PC-9 (cell line): ENCODE measurements at regions not wholly inside any gene's neighbourhood (a gene's known extent, or its start where the extent isn't known, plus 50 kb on each side); places are given as distances from the start of the nearest gene placed in this dataset.

Experiments used
- BruUV-seq: library from RNA; stranded (reverse); fragments of 400-500 nt; replicated peaks from 2 replicates; lab custom pipeline; 2021; lab: Mats Ljungman, UMichigan
- CTCF ChIA-PET: fragments of 300-600 bp; sonication (Branson Sonifier 250); formaldehyde crosslinking; loops from one replicate; lab custom pipeline; 2022; ENCODE audit warnings: antibody characterized with exemption; lab: Charles Lee
- POLR2A ChIA-PET: fragments of 300-600 bp; sonication (Branson Sonifier 250); formaldehyde crosslinking; loops from one replicate; lab custom pipeline; 2022; ENCODE audit warnings: antibody characterized with exemption; ENCODE audit not compliant: unreplicated experiment; lab: Charles Lee
- DNase-seq, 2 experiments: peaks; one replicate each; pipeline versions ENCODE4 v3.0.0 to v3.0.0-alpha.2; 2015 to 2022; ENCODE audit warnings: mixed read lengths in 1 of 2
- H2AFZ ChIP-seq: fragments of 200-600 bp; sonication (generic); 2 replicates; pipeline ENCODE4 v1.8.1; 2017; ENCODE audit warnings: antibody characterized with exemption
- H3F3A ChIP-seq: fragments of 200-600 bp; sonication (generic); 2 replicates; pipeline ENCODE4 v1.8.1; 2017; ENCODE audit warnings: antibody characterized with exemption, mild to moderate bottlenecking, low read depth; ENCODE audit not compliant: insufficient read depth
- H3K27ac ChIP-seq: fragments of 200-600 bp; sonication (generic); 2 replicates; pipeline ENCODE4 v1.6.1; 2016; ENCODE audit warnings: mixed run types
- H3K27me3 ChIP-seq: fragments of 200-600 bp; sonication (generic); 2 replicates; pipeline ENCODE4 v1.6.1; 2016; ENCODE audit warnings: low read depth, mixed run types; ENCODE audit not compliant: insufficient read depth
- H3K36me3 ChIP-seq: fragments of 200-600 bp; sonication (generic); 2 replicates; pipeline ENCODE4 v1.6.1; 2016; ENCODE audit warnings: low read depth, mixed run types
- H3K4me1 ChIP-seq: fragments of 200-600 bp; sonication (generic); replicated peaks from 2 replicates; pipeline ENCODE4 v1.6.1; 2016; ENCODE audit warnings: mixed run types; ENCODE audit not compliant: insufficient read depth
- H3K4me2 ChIP-seq: fragments of 200-600 bp; sonication (generic); 2 replicates; pipeline ENCODE4 v1.6.1; 2017; ENCODE audit warnings: mixed run types
- H3K4me3 ChIP-seq: fragments of 200-600 bp; sonication (generic); 2 replicates; pipeline ENCODE4 v1.6.1; 2016; ENCODE audit warnings: mixed run types
- H3K79me2 ChIP-seq: fragments of 200-600 bp; sonication (generic); 2 replicates; pipeline ENCODE4 v1.6.1; 2017; ENCODE audit warnings: low read depth, mixed run types
- H3K9me2 ChIP-seq: fragments of 200-600 bp; sonication (generic); 2 replicates; pipeline ENCODE4 v1.8.1; 2017; ENCODE audit warnings: mild to moderate bottlenecking; ENCODE audit not compliant: insufficient read depth
- H3K9me3 ChIP-seq: fragments of 200-600 bp; sonication (generic); 2 replicates; pipeline ENCODE4 v1.8.1; 2016; ENCODE audit warnings: low read depth; ENCODE audit not compliant: insufficient read depth
- H4K20me1 ChIP-seq: fragments of 200-600 bp; sonication (generic); 2 replicates; pipeline ENCODE4 v1.8.1; 2017; ENCODE audit not compliant: insufficient read depth
- EZH2 ChIP-seq: fragments of 200-600 bp; sonication (generic); IDR thresholded peaks from 2 replicates; pipeline ENCODE4 v1.8.0; 2017; ENCODE audit warnings: antibody characterized with exemption, low read depth
- intact Hi-C: fragments of 100-400 bp; cut with micrococcal nuclease; formaldehyde crosslinking; loops from one replicate; pipeline ENCODE4 v1.10.0; 2022; ENCODE audit not compliant: unreplicated experiment
- TF ChIP-seq, protein P1 (sequence below): fragments of 200-600 bp; sonication (generic); conservative IDR thresholded peaks from 2 replicates; pipeline ENCODE4 v1.6.1; 2017; ENCODE audit warnings: mixed run types, antibody characterized with exemption, mild to moderate bottlenecking, moderate library complexity

DNA sequence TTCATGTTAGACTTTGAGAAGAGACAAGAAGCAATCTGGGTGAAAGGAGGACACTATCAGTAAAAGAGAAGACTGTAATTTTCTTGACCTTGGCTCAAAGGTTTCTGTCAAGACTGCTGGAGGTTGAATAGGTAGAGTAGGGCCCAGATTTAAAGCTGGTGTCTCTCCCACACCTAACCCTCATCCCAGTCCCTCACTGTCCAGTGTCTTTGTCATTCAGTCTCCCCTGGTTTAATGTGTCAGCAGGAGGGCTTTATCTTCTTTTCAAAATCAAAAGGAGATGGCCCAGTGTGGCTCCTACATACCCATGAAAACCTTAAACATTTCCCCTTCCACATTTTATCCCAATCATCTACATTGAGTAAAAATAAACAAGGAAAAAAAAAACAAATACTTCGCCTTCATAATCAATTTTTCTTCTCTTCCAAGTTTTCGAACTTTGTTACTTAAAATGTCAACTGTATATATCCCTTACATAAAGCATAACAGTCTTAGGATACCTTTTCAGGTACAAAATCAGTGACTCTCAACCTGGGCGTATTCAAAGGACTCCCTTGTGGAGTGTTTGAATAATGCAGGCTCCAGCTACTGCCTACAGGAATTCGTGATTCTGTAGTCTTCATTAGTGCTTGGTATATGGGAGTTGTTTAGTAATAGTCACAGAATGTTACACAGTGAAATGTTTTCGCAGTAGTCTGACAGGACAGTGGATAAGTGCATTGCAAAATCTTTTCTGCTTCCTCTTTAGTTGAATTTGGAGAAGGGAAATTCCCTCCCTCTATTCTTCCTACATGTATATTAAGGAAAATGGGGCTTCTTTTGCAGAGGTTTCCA, 87.2 kb downstream of the FAT3 start:
- no peaks in the 10 kb centered on the region for H3K36me3 ChIP-seq
- H3K27me3 ChIP-seq, result no peaks in the 10 kb centered on the region
- H3K4me1 ChIP-seq, result peaks cover 9% of the 10 kb centered on the region; the same call in 1 of the 2 replicates
- H3F3A ChIP-seq, result no peaks in the 10 kb centered on the region
- no peak overlapping the region for H3K27ac ChIP-seq
- no peaks in the 10 kb centered on the region; the same call in 1 of the 2 replicates for H4K20me1 ChIP-seq
- DNase-seq, result no peak
- H3K9me3 ChIP-seq, result no peaks in the 10 kb centered on the region
- CTCF ChIA-PET, result no interaction called here
- BruUV-seq, result no TSS peak
- no peak for TF ChIP-seq EZH2
- TF ChIP-seq, protein P1, sequence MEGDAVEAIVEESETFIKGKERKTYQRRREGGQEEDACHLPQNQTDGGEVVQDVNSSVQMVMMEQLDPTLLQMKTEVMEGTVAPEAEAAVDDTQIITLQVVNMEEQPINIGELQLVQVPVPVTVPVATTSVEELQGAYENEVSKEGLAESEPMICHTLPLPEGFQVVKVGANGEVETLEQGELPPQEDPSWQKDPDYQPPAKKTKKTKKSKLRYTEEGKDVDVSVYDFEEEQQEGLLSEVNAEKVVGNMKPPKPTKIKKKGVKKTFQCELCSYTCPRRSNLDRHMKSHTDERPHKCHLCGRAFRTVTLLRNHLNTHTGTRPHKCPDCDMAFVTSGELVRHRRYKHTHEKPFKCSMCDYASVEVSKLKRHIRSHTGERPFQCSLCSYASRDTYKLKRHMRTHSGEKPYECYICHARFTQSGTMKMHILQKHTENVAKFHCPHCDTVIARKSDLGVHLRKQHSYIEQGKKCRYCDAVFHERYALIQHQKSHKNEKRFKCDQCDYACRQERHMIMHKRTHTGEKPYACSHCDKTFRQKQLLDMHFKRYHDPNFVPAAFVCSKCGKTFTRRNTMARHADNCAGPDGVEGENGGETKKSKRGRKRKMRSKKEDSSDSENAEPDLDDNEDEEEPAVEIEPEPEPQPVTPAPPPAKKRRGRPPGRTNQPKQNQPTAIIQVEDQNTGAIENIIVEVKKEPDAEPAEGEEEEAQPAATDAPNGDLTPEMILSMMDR, result no peak
- POLR2A ChIA-PET, result no interaction called here
- no peak overlapping the region for H3K4me2 ChIP-seq
- H3K9me2 ChIP-seq, result no peaks in the 10 kb centered on the region
- no peak overlapping the region for H2AFZ ChIP-seq
- H3K4me3 ChIP-seq, result no peak overlapping the region
- intact Hi-C loops, result no loop called here
- H3K79me2 ChIP-seq, result no peaks in the 10 kb centered on the region

DNA sequence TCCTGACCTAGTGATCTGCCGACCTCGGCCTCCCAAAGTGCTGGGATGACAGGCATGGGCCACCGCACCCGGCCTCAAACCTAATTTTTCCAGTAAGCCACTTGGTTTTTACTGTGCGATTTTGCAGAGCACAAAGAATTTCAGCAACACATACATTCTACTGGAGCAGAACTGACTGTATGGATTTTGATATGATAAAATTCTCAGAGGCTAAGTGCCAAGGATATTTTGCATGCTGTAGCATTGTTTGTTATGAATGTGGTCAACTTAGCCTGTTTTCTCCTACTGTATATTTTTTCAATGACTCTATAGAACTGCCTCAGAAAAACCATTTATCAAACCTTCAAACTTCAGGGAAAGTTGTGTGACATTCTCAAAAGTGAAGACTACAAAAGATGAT, 89.2 kb downstream of the FAT3 start:
- intact Hi-C loops, result no loop called here
- Histone ChIP-seq H3K4me1 (no peaks in the 10 kb centered on the region), H3K36me3 (no peaks in the 10 kb centered on the region), H3K79me2 (no peaks in the 10 kb centered on the region), H2AFZ (no peak overlapping the region), H3K4me3 (no peak overlapping the region), H3K9me3 (no peaks in the 10 kb centered on the region), H3K27me3 (no peaks in the 10 kb centered on the region), H4K20me1 (no peaks in the 10 kb centered on the region), H3K27ac (no peak overlapping the region), H3F3A (no peaks in the 10 kb centered on the region), H3K4me2 (no peak overlapping the region), H3K9me2 (no peaks in the 10 kb centered on the region)
- ChIA-PET CTCF (no interaction called here), POLR2A (no interaction called here)
- BruUV-seq, result no TSS peak
- TF ChIP-seq, protein P1, result no peak
- no peak for TF ChIP-seq EZH2
- no peak for DNase-seq

DNA sequence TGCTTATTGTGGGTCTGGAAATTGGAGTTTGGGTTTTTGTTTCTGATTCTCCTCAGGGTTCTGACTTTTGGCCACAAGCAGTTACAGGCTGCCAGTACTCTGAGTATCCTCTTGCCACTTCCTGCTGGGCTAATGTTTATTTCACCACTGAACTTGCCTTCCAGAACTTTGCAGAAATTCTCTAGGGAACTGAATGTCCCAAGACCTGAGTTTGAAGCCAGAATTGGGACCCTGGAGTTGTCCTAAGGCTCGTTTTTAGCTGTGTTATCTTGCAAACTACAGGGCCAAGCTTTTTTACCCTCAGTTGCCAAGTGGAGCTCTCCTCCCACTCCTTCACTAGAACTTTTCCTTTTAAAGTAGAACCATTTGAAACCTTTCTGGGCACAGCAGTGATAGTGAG, 89.9 kb downstream of the FAT3 start:
- no peaks in the 10 kb centered on the region for H3K27me3 ChIP-seq
- H2AFZ ChIP-seq, result no peak overlapping the region
- no peaks in the 10 kb centered on the region for H3K36me3 ChIP-seq
- BruUV-seq, result no TSS peak
- no peak overlapping the region for H3K27ac ChIP-seq
- H3K4me2 ChIP-seq, result no peak overlapping the region
- no peaks in the 10 kb centered on the region for H4K20me1 ChIP-seq
- H3K4me1 ChIP-seq, result no peaks in the 10 kb centered on the region
- TF ChIP-seq EZH2, result no peak
- TF ChIP-seq, protein P1, result no peak
- ChIA-PET POLR2A (no interaction called here), CTCF (no interaction called here)
- no peak for DNase-seq
- H3K9me3 ChIP-seq, result no peaks in the 10 kb centered on the region
- no peak overlapping the region for H3K4me3 ChIP-seq
- no peaks in the 10 kb centered on the region for H3F3A ChIP-seq
- no peaks in the 10 kb centered on the region for H3K9me2 ChIP-seq
- H3K79me2 ChIP-seq, result no peaks in the 10 kb centered on the region
- intact Hi-C loops, result no loop called here
